ENCODE measurements at regions not wholly inside any gene's neighbourhood (a gene's known extent, or its start where the extent isn't known, plus 50 kb on each side); places are given as distances from the start of the nearest gene placed in this dataset.

- DNase-seq (ENCODE audit: insufficient read length, low spot score) (no peak), FAIRE-seq (no peak)
- TF ChIP-seq, protein P1, sequence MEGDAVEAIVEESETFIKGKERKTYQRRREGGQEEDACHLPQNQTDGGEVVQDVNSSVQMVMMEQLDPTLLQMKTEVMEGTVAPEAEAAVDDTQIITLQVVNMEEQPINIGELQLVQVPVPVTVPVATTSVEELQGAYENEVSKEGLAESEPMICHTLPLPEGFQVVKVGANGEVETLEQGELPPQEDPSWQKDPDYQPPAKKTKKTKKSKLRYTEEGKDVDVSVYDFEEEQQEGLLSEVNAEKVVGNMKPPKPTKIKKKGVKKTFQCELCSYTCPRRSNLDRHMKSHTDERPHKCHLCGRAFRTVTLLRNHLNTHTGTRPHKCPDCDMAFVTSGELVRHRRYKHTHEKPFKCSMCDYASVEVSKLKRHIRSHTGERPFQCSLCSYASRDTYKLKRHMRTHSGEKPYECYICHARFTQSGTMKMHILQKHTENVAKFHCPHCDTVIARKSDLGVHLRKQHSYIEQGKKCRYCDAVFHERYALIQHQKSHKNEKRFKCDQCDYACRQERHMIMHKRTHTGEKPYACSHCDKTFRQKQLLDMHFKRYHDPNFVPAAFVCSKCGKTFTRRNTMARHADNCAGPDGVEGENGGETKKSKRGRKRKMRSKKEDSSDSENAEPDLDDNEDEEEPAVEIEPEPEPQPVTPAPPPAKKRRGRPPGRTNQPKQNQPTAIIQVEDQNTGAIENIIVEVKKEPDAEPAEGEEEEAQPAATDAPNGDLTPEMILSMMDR (IDR thresholded peaks at IDR 0.05; ENCODE audit: insufficient read depth, missing control alignments) = no peak
Measured at GRCh38 chr22:22078329-22078728, 95.7 kb upstream of the TOP3B start.

GRCh38 chr22:22076932-22077703 lies 94.5 kb upstream of the TOP3B start:
- no peak for DNase-seq (ENCODE audit: insufficient read length, low spot score)
- no peak for FAIRE-seq

GRCh38 chr22:22076361-22076760 lies 93.8 kb upstream of the TOP3B start:
- no peak for FAIRE-seq
- DNase-seq (ENCODE audit: insufficient read length, low spot score) = no peak
- TF ChIP-seq, protein P1 (IDR thresholded peaks at IDR 0.05; ENCODE audit: insufficient read depth, missing control alignments) = no peak

More at GRCh38 chr22:22076932-22077703, 94.5 kb upstream of the TOP3B start:
- TF ChIP-seq, protein P1 (IDR thresholded peaks at IDR 0.05; ENCODE audit: insufficient read depth, missing control alignments) = no peak

DNA sequence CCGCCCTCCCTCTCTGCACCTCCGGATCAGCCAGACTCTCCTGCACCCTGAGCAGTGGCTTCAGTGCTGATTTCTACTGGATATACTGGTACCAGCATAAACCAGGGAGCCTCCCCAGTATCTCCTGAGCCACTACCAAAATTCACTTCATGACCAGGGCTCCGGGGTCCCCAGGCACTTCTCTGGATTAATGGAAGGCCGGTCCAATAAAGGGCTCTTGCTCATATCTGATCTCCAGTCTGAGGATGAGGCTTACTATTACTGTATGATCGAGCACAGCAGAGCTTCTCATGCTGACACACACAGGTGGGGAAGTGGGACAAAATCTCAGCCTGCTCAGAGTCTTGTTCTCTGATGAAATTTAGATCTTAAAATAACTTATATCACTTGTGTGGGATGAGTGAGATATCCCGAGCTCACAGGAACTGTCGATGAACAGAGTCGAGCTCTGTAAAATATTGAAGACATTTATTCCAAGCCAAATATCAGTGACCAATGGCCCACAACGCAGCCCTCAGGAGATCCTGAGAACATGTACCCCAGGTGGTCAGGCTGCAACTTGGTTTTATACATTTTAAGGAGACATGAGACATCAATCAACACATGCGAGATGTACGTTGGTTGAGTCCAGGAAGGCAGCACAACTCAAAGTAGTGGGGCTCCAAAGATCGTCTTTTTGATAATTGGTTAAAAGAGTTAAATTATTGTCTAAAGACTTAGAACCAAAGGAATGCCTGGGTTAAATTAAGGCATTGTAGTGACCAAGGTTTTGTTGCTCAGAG lies 93.0 kb upstream of the TOP3B start:
- DNase-seq (ENCODE audit: insufficient read length, low spot score) (no peak), FAIRE-seq (no peak)
- TF ChIP-seq, protein P1 (IDR thresholded peaks at IDR 0.05; ENCODE audit: insufficient read depth, missing control alignments) = no peak

DNA sequence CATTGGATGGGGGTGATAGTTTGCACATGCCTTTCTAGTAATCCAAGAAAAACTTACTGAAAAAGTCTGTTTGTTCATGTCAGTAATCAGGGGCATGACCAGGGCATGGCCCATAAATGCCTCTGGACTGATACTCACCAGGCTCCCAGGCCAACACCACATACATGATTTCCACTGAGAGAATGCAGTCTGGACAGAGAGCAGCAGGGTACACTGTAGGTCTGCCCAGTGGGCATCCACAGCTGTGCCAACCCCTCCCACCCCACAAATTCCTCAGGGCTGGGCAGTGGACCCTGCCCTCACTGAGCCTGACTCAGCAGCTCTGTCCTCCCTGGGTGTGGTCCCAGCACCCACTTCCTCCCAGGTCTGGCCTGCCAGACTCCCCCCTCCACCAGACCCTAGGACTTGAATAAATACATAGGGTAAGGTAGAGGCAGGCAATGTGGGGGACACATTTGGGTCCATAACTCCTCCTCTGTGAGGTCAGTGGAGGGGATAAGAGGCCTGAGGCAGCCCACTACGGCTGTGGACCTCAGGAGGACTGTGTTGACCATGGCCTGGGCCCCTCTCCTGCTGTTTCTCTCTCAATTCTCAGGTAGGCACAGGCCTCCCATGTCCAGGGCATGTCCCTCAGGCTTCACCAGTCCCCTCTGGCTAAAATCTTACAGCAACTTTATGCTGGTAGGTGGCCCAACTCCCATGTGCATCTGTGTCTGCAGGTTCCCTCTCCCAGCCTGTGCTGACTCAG lies 92.2 kb upstream of the TOP3B start:
- no peak for DNase-seq (ENCODE audit: insufficient read length, low spot score)
- no peak for FAIRE-seq
- TF ChIP-seq, protein P1 (IDR thresholded peaks at IDR 0.05; ENCODE audit: insufficient read depth, missing control alignments) = no peak

GRCh38 chr22:22073769-22074561 lies 91.4 kb upstream of the TOP3B start:
- TF ChIP-seq, protein P1 (IDR thresholded peaks at IDR 0.05; ENCODE audit: insufficient read depth, missing control alignments) = no peak
- FAIRE-seq = no peak
- no peak for DNase-seq (ENCODE audit: insufficient read length, low spot score)

Measured in D721Med (cell line).